Brain microvascular endothelial cell (primary cell): ENCODE measurements at regions not wholly inside any gene's neighbourhood (a gene's known extent, or its start where the extent isn't known, plus 50 kb on each side); places are given as distances from the start of the nearest gene placed in this dataset.

ENCODE experiments used
- DNase-seq: peaks from one replicate; pipeline ENCODE4 v3.0.0-alpha.2; 2020
- H3K27ac ChIP-seq: fragments of 250-450 bp; sonication (Bioruptor Pico); 2 replicates; pipeline ENCODE4 v1.5.1; 2020; ENCODE audit warnings: mild to moderate bottlenecking, moderate library complexity
- H3K27me3 ChIP-seq: fragments of 250-450 bp; sonication (Bioruptor Pico); replicated peaks from 2 replicates; pipeline ENCODE4 v1.5.1; 2020; ENCODE audit warnings: mild to moderate bottlenecking
- H3K36me3 ChIP-seq: fragments of 250-450 bp; sonication (Bioruptor Pico); replicated peaks from 2 replicates; pipeline ENCODE4 v1.5.1; 2020; ENCODE audit warnings: mild to moderate bottlenecking
- H3K4me3 ChIP-seq: 2 replicates; pipeline ENCODE4 v1.5.1; 2011; ENCODE audit warnings: low read depth, mild to moderate bottlenecking, control low read depth, low read length, moderate library complexity
- CTCF ChIP-seq: IDR thresholded peaks from 2 replicates; pipeline ENCODE4 v1.5.1; 2011; ENCODE audit warnings: low read depth, mild to moderate bottlenecking, moderate library complexity, low read length, control low read depth, inconsistent platforms; ENCODE audit errors: missing control alignments
- in situ Hi-C: cut with HindIII; loops from 2 replicates; pipeline ENCODE4 v1.10.0; 2017; ENCODE audit warnings: low sequenced_read_pairs, low pct_ligation_motif_present

GRCh38 chr11:13074714-13075464 is 65.8 kb downstream of the RASSF10 start:
- Histone ChIP-seq H3K27me3 (peaks cover 14% of the 10 kb centered on the region), H3K27ac (no peak overlapping the region)

GRCh38 chr11:13076961-13077360 is 67.8 kb downstream of the RASSF10 start:
- in situ Hi-C loops = no loop called here

More at GRCh38 chr11:13074714-13075464, 65.8 kb downstream of the RASSF10 start:
- Histone ChIP-seq H3K36me3 (no peaks in the 10 kb centered on the region), H3K4me3 (no peak overlapping the region)
- no peak for DNase-seq
- in situ Hi-C loops = no loop called here
- no peak for TF ChIP-seq CTCF

GRCh38 chr11:13080861-13081260 is 71.7 kb downstream of the RASSF10 start:
- no peak overlapping the region for H3K4me3 ChIP-seq
- DNase-seq = no peak
- H3K27me3 ChIP-seq = peaks cover 17% of the 10 kb centered on the region
- no peak overlapping the region for H3K27ac ChIP-seq
- in situ Hi-C loops = no loop called here
- no peak for TF ChIP-seq CTCF
- no peaks in the 10 kb centered on the region for H3K36me3 ChIP-seq

More at GRCh38 chr11:13076961-13077360, 67.8 kb downstream of the RASSF10 start:
- Histone ChIP-seq H3K27ac (no peak overlapping the region), H3K4me3 (no peak overlapping the region), H3K27me3 (peaks cover 17% of the 10 kb centered on the region), H3K36me3 (no peaks in the 10 kb centered on the region)
- TF ChIP-seq CTCF = no peak
- DNase-seq = no peak

GRCh38 chr11:13082588-13082987 is 73.5 kb downstream of the RASSF10 start:
- H3K4me3 ChIP-seq = no peak overlapping the region
- no peak for TF ChIP-seq CTCF
- H3K27ac ChIP-seq = no peak overlapping the region
- no peaks in the 10 kb centered on the region for H3K36me3 ChIP-seq
- H3K27me3 ChIP-seq = peaks cover 17% of the 10 kb centered on the region
- in situ Hi-C loops = no loop called here
- DNase-seq = no peak

- H3K27ac ChIP-seq = no peak overlapping the region
- in situ Hi-C loops = no loop called here
- peaks cover 2% of the 10 kb centered on the region for H3K27me3 ChIP-seq
- DNase-seq = no peak
- no peak overlapping the region for H3K4me3 ChIP-seq
- TF ChIP-seq CTCF = no peak
- no peaks in the 10 kb centered on the region for H3K36me3 ChIP-seq
Observed at GRCh38 chr11:13090228-13090708, 81.2 kb downstream of the RASSF10 start.
